GM21619 (cell line): ENCODE measurements at regions not wholly inside any gene's neighbourhood (a gene's known extent, or its start where the extent isn't known, plus 50 kb on each side); places are given as distances from the start of the nearest gene placed in this dataset.
"Not testable (repeated sequence)": the region's sequence is repeated elsewhere in the genome, so short reads cannot be mapped to it uniquely, and the experiment has no call there.

Source experiments
- ATAC-seq: cut with Tn5 transposase; IDR thresholded peaks from one replicate; pipeline ENCODE4 v1.9.1; 2021; ENCODE audit not compliant: unreplicated experiment

DNA sequence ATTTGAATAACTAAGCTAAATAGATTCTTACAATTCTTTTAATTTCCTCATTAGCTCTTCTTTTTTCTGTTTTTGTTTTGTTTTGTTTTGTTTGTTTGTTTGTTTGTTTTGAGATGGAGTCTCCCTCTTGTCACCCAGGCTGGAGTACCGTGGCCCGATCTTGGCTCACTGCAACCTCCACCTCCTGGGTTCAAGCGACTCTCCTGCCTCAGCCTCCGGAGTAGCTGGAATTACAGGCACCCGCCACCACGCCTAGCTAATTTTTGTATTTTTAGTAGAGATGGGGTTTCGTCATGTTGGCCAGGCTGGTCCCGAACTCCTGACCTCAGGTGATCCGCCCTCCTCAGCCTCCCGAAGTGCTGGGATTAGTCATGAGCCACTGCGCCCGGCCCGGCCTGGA lies 70.7 kb upstream of the ZNF658 start:
- not testable (repeated sequence) for ATAC-seq

DNA sequence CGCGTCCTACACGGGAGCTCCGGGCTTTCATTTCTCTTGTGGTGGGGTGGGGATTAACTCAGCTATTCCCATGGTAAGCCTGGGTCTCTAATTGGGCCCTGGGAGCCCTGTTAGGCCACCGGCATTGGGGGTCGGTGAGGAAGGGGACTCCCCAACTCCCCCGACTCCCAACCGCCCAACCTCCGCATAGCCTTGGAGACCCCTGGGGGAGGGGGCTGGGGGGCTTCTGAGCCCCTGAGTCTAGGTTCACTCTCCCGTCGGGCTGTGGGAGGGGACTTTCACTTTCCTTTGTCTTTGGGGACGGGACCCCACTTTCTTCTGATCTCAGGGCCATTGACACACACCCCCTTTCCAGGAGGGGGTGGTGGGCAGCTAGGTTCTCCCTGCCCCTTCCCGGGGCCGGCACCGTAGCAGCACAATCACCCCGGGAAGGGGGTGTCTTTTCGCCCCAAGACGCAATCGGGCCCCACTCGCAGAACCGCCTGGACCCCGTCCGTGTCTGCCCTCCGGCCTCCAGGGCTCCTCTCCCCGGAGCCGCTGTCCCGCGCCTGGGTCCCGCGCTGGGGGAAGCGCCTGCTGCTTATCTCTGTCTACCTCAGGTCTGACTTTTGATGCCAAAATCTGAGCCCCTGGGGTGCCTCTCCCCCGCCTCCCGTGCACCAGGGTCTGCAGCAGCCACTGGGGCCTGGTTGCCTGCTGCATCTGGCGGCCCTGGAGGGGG lies 69.6 kb upstream of the ZNF658 start:
- not testable (repeated sequence) for ATAC-seq

GRCh38 chr9:66832222-66832621 lies 68.3 kb upstream of the ZNF658 start:
- not testable (repeated sequence) for ATAC-seq

GRCh38 chr9:66837242-66837937 lies 63.1 kb upstream of the ZNF658 start:
- ATAC-seq: not testable (repeated sequence)
